GM03348 (cell line): ENCODE measurements at regions not wholly inside any gene's neighbourhood (a gene's known extent, or its start where the extent isn't known, plus 50 kb on each side); places are given as distances from the start of the nearest gene placed in this dataset.

Experiments used
- DNase-seq: peaks from one replicate; pipeline ENCODE4 v3.0.0; 2012; ENCODE audit warnings: low spot score

- DNase-seq: no peak
Observed at GRCh38 chr11:101211407-101211975, 81.9 kb upstream of the PGR start.

GRCh38 chr11:101202614-101203013, 73.0 kb upstream of the PGR start:
- no peak for DNase-seq

- DNase-seq: no peak
Observed at GRCh38 chr11:101199416-101199815, 69.8 kb upstream of the PGR start.

- no peak for DNase-seq
Observed at GRCh38 chr11:101195294-101195693, 65.7 kb upstream of the PGR start.

- DNase-seq: no peak
Observed at GRCh38 chr11:101188801-101189200, 59.2 kb upstream of the PGR start.

- no peak for DNase-seq
Observed at GRCh38 chr11:101188173-101188572, 58.6 kb upstream of the PGR start.

- DNase-seq: no peak
Observed at GRCh38 chr11:101187748-101188147, 58.1 kb upstream of the PGR start.

- no peak for DNase-seq
Observed at GRCh38 chr11:101185985-101186384, 56.4 kb upstream of the PGR start.

GRCh38 chr11:101182467-101182866, 52.9 kb upstream of the PGR start:
- DNase-seq: no peak

GRCh38 chr11:101180481-101180880, 50.9 kb upstream of the PGR start:
- no peak for DNase-seq
